CD4-positive, alpha-beta T cell treated with Interleukin-1 beta for 1 hour (primary cell): ENCODE measurements at regions not wholly inside any gene's neighbourhood (a gene's known extent, or its start where the extent isn't known, plus 50 kb on each side); places are given as distances from the start of the nearest gene placed in this dataset.
"Not testable (repeated sequence)": the region's sequence is repeated elsewhere in the genome, so short reads cannot be mapped to it uniquely, and the experiment has no call there.

ENCODE experiments used
- DNase-seq, 2 donors: peaks; one replicate each; pipeline ENCODE4 v3.0.0-alpha.2; 2020 to 2022

DNA sequence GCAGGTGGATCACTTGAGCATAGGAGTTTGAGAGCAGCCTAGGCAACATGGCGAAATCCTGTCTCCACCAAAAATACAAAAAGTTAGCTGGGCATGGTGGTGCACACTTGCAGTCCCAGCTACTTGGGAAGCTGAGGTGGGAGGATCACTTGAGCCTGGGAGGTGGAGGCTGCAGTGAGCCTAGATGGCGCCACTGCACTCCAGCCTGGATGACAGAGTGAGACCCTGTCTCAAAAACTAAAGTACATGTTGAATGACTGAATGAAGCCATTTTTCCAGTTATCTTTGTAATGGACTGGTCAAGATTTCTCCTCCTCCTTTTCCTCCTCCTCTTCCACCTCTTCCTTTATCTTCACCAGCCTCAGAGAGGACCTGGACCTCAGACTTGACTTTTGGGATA lies 272.0 kb downstream of the SMAD2 start:
- no peak for DNase-seq

DNA sequence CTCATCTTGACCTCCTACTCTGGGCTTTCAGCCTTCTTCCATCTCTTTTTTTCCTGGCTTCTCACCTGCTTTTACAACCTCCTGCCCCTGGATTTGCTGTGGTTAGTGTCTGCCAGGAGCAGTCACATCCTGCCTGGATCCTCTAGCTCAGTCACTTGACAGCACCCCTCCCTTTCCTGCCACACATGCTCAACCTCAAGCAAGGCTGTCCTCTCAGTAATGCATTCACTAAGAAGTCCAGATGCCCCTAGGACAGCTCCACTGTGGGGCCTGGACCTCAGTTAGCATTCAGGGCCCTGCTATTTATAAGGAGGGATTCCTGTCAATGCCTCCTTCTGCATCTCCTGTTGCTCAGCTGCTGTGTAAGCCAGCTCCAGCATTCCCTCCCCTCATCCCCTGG lies 275.5 kb downstream of the SMAD2 start:
- no peak for DNase-seq

DNA sequence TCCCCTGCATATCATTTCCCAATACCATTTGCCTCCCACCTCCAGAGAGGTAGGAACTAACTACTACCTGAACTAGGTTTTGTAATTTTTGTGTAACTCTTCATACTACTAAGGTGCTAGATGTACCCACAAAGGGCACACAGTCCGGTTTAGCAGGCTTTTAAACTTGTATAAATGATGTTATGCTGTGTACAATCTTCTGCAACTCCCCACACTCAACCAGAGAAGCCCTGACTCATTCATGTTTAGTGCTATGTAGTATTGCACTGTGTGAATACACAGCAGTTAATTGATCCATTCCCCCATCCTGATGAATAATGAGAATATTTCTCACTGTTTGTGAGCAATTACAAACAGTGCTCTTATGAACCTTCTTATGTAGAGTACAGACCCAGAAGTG lies 285.6 kb downstream of the SMAD2 start:
- DNase-seq = no peak

- DNase-seq = not testable (repeated sequence)
Measured at GRCh38 chr18:47637551-47637950, 292.9 kb downstream of the SMAD2 start.

DNA sequence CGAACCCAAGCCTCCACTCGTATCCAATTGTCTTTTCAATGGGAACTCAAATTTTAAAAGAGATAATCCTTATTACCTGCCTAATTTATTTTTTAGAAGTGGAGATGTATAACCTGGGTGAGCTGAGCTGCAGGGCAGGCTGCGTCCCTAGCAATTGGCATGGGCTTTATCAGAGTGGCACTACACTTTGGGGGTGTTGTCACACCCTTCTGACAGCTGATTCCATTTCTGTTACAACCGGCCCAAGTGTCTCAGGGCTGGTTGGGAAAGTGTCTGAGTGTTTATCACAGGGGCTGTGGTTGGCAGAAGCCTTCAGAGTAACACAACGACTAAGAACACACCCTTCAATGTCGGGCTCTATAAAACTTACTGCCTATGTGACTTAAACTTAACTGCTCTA lies 295.0 kb downstream of the SMAD2 start:
- no peak for DNase-seq

DNA sequence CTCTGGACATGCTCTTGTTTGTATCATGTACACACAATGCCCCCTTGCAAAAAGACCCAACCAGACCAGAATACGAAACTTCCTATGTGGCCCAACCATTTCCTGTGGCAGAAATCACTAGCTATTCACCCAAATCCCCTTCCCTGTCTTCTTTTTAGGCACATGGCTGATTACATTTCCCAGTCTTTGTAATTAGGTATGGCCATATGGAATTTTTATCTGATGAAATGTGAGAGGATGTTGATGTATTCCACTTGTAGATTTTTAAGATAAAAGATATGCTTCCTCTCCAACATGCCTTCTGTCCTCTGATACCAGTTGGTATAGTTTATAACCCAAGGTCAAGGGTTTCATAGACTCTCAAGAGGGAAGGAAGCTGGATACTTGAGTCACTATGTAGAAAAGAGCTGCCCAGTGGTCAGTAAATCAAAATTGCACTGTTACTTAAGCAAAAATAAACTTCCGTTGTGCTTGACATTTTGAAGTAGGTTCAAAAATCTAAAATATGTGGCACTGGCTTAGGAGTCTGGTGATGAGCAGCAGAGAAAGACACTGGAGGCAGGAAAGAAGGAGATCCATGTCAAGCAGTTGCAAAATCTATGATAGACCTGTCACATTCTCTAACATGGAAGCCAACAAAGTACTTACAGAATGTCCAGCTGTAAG lies 297.4 kb downstream of the SMAD2 start:
- DNase-seq = no peak

DNA sequence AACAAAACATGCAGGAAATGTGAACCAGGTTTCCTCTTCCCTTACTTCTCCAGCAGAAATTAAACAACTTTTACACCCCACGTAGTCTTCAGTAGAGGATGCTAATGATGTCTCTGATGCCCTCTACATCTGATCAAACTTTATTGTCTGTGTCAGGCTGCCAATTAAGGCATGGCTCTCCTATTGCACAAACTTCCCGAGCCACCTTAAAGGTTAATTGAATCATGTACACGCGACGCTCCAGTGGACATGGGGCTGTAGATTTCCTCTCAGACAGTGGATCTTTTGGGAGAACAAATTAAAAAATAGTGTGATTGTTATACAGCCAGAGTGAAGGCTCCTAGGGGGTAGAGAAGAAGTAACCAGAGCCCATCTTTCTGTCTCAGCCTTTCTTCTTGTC lies 301.6 kb downstream of the SMAD2 start:
- DNase-seq = no peak

DNA sequence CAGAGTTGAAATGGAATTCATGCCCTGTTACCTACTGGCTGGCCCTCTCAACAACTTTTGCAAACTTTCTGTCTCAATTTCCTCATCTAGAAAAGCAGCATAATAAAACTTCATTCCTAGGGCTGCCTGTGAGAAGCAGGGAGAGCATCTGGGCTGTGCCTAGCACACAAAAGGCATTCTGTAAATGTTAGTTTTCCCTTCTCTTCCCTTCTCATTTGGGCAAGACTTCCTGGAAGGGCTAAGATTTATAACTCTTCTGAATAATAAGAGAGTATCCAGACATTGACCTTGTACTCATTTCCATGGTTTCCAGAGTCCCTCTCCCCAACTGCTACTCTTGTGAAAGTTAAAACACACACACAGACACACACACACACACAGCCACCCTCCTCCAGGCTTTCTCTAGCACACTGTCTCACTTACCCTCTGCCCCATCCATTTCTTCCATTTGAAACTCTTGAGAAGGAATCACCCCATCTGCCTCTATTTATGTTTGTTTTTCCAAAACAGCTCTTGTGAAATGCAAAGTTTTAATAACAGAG lies 302.1 kb downstream of the SMAD2 start:
- DNase-seq = no peak

- no peak for DNase-seq
Measured at GRCh38 chr18:47627030-47627429, 303.4 kb downstream of the SMAD2 start.

DNA sequence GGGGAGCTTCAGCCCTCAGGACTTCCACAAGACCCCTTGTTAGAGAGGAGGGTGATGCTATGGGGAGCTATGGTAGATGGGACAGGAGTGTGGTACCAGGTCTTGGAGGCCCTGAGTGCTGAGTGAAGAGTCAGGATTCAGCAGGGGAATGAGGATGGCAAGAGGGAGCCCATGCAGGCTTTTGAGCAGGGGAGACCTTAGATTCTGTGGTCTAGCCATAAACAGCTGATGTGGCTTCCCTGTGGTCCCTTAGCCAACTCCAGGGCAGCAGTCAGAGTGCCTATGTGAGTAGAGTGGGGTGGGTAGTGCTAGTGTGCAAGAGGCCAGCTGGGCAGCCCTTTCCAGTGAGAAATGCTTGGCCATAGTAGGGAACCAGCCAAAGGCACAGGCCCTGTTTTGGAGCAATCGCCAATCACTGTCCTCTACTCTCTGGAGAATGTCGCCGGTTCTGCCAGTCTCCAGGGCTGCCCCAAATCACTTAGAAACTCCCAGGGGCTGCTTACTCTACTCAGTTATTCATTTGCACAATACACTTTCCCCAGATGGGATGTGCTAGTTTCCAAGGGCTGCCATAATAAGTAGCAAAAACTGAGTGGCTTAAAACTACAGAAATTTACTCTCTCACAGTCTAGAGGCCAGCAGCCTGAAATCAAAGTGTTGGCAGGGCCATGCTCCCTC lies 310.5 kb downstream of the SMAD2 start:
- no peak for DNase-seq

DNA sequence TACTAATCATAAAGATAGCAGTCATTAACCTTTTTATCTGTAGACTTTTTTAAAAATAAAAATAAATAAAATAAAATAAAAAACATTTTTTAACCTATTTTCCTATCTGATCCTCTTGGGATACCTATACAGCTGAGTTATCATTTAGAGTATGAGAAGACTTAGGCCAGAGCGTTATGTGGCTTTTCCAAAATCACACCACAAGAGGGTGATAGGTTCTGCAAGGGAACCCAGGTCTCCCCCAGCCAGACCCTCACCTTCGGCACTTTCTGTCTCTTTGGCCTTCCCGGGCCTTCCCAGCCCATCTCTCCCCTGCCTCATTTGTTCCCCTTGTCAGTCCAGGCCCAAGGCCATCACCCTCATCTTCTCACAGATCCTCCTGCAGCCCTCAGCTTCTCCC lies 311.7 kb downstream of the SMAD2 start:
- no peak for DNase-seq

GRCh38 chr18:47615043-47615442 lies 315.4 kb downstream of the SMAD2 start:
- DNase-seq = no peak

- no peak for DNase-seq
Measured at GRCh38 chr18:47613929-47614328, 316.5 kb downstream of the SMAD2 start.

GRCh38 chr18:47611649-47612048 lies 318.8 kb downstream of the SMAD2 start:
- no peak for DNase-seq

GRCh38 chr18:47606526-47606925 lies 323.9 kb downstream of the SMAD2 start:
- no peak for DNase-seq

- DNase-seq = no peak
Measured at GRCh38 chr18:47605093-47605492, 325.4 kb downstream of the SMAD2 start.

GRCh38 chr18:47604021-47604420 lies 326.4 kb downstream of the SMAD2 start:
- DNase-seq = no peak

GRCh38 chr18:47603158-47603557 lies 327.3 kb downstream of the SMAD2 start:
- no peak for DNase-seq

DNA sequence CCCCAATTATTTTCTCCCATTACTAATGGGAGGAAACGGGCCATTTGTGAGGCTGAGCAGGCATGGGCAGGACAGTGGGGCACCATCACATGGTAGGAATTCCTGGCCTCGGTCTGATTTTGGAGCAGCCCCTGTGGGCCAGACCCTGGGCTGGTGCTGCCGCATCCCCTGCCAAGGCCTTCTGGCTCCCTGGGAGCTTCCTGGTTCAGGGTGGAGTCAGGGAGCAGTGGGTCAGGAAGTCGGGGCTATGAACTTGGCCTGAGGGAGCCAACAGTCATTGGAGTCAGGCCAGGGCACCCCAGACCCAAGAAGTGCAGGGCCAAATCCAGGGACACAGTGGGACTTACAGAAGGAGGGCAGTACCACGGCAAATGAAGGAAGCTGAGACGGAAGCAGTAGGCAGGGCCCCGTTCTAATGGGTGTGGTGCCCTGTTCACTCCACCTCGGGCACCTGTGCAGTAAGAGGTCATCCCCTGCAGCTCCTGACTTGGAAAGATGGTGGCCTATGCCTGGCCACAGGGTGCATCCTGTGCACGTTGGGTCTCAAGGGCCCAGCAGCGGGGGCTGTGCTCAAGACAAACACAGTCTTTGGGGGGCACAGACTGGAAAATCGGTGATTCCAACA lies 328.1 kb downstream of the SMAD2 start:
- DNase-seq = no peak

DNA sequence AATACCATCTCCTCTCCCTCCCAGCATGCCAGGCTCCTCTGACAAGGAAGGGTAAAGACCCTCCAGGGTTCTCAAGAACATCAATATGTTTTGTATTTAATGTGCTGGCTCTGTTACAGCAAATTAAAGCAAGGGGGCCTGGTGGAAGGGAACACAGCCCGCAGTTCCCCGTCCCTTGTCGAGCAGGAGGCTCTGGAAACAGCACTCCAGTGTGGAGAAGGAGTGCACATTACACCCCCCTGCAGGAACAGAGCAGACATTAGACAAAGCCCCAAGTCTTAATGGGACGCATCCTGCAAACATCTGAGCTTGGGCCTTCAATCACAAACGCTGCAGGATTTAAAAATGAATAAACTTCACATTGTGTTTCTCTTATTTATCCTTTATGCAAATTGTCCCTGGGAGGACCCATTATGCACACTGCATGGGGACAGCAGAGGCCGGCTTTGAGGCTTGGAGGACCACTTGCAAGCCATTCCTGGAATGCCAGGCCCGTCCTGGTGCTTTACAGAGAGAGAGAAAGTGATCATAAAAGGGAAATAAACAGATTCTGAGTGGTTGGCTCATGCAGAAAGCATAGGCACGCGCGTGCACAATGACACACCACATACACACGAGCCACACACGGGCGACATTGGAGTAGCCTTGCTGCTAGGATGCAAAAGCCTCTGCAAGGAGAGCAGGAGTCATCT lies 328.7 kb downstream of the SMAD2 start:
- no peak for DNase-seq

GRCh38 chr18:47595831-47596501 lies 334.5 kb downstream of the SMAD2 start:
- DNase-seq = no peak

GRCh38 chr18:47594621-47595086 lies 335.8 kb downstream of the SMAD2 start:
- DNase-seq = no peak
